Vagina (tissue), 2 donors: ENCODE measurements at regions not wholly inside any gene's neighbourhood (a gene's known extent, or its start where the extent isn't known, plus 50 kb on each side); places are given as distances from the start of the nearest gene placed in this dataset.
"Not testable (repeated sequence)": the region's sequence is repeated elsewhere in the genome, so short reads cannot be mapped to it uniquely, and the experiment has no call there.

Experiments used
- DNase-seq, 2 donors: peaks; one replicate each; pipeline ENCODE4 v3.0.0-alpha.2; 2017; ENCODE audit errors: extremely low spot score in 2 of 2
- H3K27ac ChIP-seq: fragments of 200-600 bp; sonication (generic); one replicate; pipeline ENCODE4 v1.5.1; 2019
- H3K27me3 ChIP-seq: fragments of 200-600 bp; sonication (generic); one replicate; pipeline ENCODE4 v1.5.1; 2019
- H3K36me3 ChIP-seq, 2 donors: fragments of 200-600 bp; sonication (generic); one replicate each; pipeline ENCODE4 v1.5.1; 2017 to 2019
- H3K4me1 ChIP-seq: fragments of 200-600 bp; sonication (generic); one replicate; pipeline ENCODE4 v1.5.1; 2019
- H3K4me3 ChIP-seq, 2 donors: fragments of 200-600 bp; sonication (generic); 1 replicate in 1 of 2; 2 replicates in 1 of 2; pipeline ENCODE4 v1.5.1; 2016 to 2019
- H3K9me3 ChIP-seq: fragments of 200-600 bp; sonication (generic); one replicate; pipeline ENCODE4 v1.5.1; 2019
- POLR2A ChIP-seq, 2 donors: fragments of 450-650 bp; IDR thresholded peaks; one replicate each; pipeline ENCODE4 v1.6.1; 2017; ENCODE audit warnings: antibody characterized with exemption in 2 of 2, mild to moderate bottlenecking in 2 of 2, moderate library complexity in 2 of 2
- POLR2AphosphoS5 ChIP-seq, 2 donors: sonication (generic); formaldehyde crosslinking; IDR thresholded peaks; one replicate each; pipeline ENCODE4 v1.9.0; 2017; ENCODE audit warnings: antibody characterized with exemption in 2 of 2, mild to moderate bottlenecking in 2 of 2, low read depth in 1 of 2; ENCODE audit not compliant: insufficient read depth in 1 of 2
- intact Hi-C: fragments of 100-400 bp; cut with DNase I; formaldehyde crosslinking; loops from one replicate; pipeline ENCODE4 v1.15.1; 2023
- TF ChIP-seq, protein P1 (sequence below), 3 experiments: fragments of 450-650 bp in 2 of 3; fragments of 200-600 bp in 1 of 3; sonication (generic) in 1 of 3; IDR thresholded peaks; one replicate each; pipeline ENCODE4 v1.5.1; 2017 to 2019; ENCODE audit warnings: antibody characterized with exemption in 3 of 3, mild to moderate bottlenecking in 2 of 3, moderate library complexity in 2 of 3

DNA sequence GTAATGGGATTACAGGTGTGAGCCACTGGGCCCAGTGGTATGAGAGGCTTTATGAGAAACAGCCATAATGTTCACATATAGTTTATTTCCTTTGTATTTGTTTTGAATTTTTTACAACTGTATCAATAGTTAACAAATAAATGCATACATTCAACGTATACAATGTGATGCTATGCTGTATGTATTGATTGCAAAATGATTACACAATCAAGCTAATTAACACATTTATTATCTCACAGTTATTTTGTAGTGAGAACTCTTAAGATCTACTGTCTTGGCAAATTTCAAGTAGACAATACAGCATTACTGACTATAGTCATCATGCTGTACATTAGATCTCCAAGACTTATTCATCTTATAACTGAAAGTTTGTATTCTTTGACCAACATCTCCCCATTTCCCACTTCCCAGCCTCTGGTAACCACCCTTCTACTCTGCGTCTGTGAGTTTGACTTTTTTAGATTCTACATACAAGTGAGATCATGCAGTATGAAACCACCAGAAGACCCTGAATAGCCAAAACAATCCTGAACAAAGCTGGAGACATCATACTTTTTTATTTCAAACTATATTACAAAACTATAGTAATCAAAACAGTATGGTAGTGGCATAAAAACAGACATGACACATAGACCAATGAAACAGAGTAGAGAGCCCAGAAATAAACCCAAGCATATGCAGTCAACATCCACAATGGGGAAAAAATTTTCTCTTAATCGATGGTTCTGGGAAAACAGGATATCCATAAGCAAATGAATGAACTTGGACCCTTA, 157.2 kb upstream of the RREB1 start:
- no peaks in the 10 kb centered on the region for H3K36me3 ChIP-seq
- H3K27me3 ChIP-seq = no peaks in the 10 kb centered on the region
- DNase-seq = no peak
- H3K9me3 ChIP-seq = no peaks in the 10 kb centered on the region
- no peaks in the 10 kb centered on the region for H3K4me1 ChIP-seq
- TF ChIP-seq POLR2A (IDR thresholded peaks at IDR 0.05) = no peak
- TF ChIP-seq, protein P1, sequence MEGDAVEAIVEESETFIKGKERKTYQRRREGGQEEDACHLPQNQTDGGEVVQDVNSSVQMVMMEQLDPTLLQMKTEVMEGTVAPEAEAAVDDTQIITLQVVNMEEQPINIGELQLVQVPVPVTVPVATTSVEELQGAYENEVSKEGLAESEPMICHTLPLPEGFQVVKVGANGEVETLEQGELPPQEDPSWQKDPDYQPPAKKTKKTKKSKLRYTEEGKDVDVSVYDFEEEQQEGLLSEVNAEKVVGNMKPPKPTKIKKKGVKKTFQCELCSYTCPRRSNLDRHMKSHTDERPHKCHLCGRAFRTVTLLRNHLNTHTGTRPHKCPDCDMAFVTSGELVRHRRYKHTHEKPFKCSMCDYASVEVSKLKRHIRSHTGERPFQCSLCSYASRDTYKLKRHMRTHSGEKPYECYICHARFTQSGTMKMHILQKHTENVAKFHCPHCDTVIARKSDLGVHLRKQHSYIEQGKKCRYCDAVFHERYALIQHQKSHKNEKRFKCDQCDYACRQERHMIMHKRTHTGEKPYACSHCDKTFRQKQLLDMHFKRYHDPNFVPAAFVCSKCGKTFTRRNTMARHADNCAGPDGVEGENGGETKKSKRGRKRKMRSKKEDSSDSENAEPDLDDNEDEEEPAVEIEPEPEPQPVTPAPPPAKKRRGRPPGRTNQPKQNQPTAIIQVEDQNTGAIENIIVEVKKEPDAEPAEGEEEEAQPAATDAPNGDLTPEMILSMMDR (IDR thresholded peaks at IDR 0.05) = no peak
- TF ChIP-seq POLR2AphosphoS5 (IDR thresholded peaks at IDR 0.05; ENCODE audit: insufficient read depth in 1 of 2, low read depth in 1 of 2) = no peak
- H3K27ac ChIP-seq = no peak overlapping the region
- H3K4me3 ChIP-seq = no peak overlapping the region
- intact Hi-C loops = no loop called here

DNA sequence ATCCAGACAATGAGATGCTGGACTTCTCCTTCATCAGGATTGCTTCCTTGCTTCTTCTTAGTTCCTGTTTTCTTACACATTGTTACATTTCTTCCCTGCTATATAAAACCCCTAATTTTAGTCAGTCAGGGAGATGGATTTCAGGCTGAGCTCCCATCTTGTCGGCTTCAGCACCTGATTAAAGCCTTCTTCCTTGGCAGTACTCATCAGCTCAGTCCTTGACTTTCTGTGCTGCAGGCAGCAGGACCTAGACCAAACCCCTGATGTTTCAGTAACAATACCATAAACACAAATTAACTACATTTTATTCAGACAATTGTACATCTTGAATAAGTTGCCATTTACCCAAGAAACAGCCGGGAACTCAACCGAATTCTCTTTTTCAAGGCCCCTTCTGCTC, 156.4 kb upstream of the RREB1 start:
- TF ChIP-seq POLR2A (IDR thresholded peaks at IDR 0.05) (no peak), POLR2AphosphoS5 (IDR thresholded peaks at IDR 0.05; ENCODE audit: insufficient read depth in 1 of 2, low read depth in 1 of 2) (no peak)
- TF ChIP-seq, protein P1 (IDR thresholded peaks at IDR 0.05) = no peak
- DNase-seq = no peak
- H3K27ac ChIP-seq = no peak overlapping the region
- intact Hi-C loops = no loop called here
- no peaks in the 10 kb centered on the region for H3K36me3 ChIP-seq
- no peaks in the 10 kb centered on the region for H3K9me3 ChIP-seq
- no peaks in the 10 kb centered on the region for H3K27me3 ChIP-seq
- H3K4me1 ChIP-seq = no peaks in the 10 kb centered on the region
- H3K4me3 ChIP-seq = no peak overlapping the region

DNA sequence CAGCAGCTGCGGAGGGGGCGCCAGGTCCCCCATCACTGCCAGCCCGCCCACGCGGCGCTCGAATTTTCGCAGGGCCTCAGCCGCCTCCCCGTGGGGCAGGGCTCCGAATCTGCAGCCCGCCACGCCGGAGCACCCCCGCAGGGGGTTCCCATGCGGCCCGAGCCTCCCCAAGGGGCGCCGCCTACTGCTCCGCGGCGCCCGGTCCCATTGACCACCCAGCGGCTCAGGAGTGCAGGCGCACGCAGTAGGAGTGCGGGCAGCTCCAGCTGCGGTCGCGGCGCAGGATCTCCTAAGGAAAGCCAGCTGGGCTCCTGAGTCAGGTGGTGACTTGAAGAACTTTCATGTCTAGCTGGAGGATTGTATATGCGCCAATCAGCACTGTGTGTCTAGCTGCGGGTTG, 155.3 kb upstream of the RREB1 start:
- intact Hi-C loops = no loop called here
- H3K36me3 ChIP-seq = no peaks in the 10 kb centered on the region
- DNase-seq = no peak

DNA sequence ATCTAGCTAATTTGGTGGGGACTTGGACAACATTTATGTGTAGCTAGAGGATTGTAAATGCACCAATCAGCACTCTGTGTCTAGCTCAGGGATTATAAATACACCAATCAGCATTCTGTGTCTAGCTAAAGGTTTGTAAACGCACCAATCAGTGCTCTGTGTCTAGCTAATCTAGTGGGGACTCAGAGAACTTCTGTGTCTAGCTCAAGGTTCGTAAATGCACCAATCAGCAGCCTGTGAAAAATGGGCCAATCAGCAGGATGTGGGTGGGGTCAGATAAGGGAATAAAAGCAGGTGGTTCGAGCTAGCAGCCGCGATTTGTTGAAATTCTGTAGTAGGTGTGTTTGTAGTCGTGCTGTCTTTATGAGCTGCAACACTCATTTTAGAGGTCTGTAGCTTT, 154.8 kb upstream of the RREB1 start:
- H3K27ac ChIP-seq, H3K27me3 ChIP-seq, DNase-seq, H3K4me3 ChIP-seq, H3K4me1 ChIP-seq, intact Hi-C loops, H3K36me3 ChIP-seq, H3K9me3 ChIP-seq: not testable (repeated sequence)

More for the DNA sequence above, 155.3 kb upstream of the RREB1 start:
- TF ChIP-seq POLR2AphosphoS5 (IDR thresholded peaks at IDR 0.05; ENCODE audit: insufficient read depth in 1 of 2, low read depth in 1 of 2) = no peak
- no peak for TF ChIP-seq POLR2A (IDR thresholded peaks at IDR 0.05)
- TF ChIP-seq, protein P1 (IDR thresholded peaks at IDR 0.05) = no peak
- no peak overlapping the region for H3K4me3 ChIP-seq
- H3K27ac ChIP-seq = no peak overlapping the region
- H3K4me1 ChIP-seq = no peaks in the 10 kb centered on the region
- H3K27me3 ChIP-seq = no peaks in the 10 kb centered on the region
- no peaks in the 10 kb centered on the region for H3K9me3 ChIP-seq

DNA sequence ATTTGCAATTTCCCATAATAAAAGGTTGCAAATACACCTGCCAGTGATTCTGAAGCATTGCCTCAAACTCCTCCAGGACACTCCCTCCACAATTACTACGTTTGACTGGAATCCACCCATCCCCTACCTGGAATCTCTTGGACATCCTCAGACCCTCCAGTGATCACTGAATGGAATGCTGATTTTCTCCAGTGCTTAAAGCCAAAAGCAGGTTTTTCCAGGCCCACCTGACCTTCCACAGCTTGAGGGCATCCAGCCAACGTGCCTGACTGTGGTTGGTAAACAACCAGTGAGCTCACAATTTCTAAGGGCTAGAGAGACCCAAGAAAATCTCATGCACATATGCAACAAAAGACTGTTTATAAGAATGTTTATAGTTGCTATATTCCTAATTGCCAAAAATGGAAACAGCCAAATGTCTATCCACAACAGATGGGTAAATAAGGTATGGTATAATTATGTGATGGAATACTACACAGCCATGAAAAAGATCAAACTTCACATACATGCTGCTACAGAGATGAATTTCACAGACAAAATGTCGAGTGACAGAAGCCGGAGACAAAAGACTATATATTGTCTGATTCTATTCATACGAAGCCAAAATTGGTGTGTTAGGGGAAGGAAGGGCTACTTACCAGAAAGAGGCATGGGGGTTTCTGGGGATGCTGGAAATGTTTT, 147.1 kb upstream of the RREB1 start:
- no peak for TF ChIP-seq POLR2AphosphoS5 (IDR thresholded peaks at IDR 0.05; ENCODE audit: insufficient read depth in 1 of 2, low read depth in 1 of 2)
- TF ChIP-seq, protein P1 (IDR thresholded peaks at IDR 0.05) = no peak
- no peak for TF ChIP-seq POLR2A (IDR thresholded peaks at IDR 0.05)
- DNase-seq = no peak
- intact Hi-C loops = no loop called here
- no peaks in the 10 kb centered on the region for H3K36me3 ChIP-seq
- no peak overlapping the region for H3K4me3 ChIP-seq
- H3K27me3 ChIP-seq = no peaks in the 10 kb centered on the region
- H3K4me1 ChIP-seq = no peaks in the 10 kb centered on the region
- no peaks in the 10 kb centered on the region for H3K9me3 ChIP-seq
- H3K27ac ChIP-seq = no peak overlapping the region
